ELF-1 (cell line): ENCODE measurements at regions not wholly inside any gene's neighbourhood (a gene's known extent, or its start where the extent isn't known, plus 50 kb on each side); places are given as distances from the start of the nearest gene placed in this dataset.
"Not testable (repeated sequence)": the region's sequence is repeated elsewhere in the genome, so short reads cannot be mapped to it uniquely, and the experiment has no call there.

Source experiments
- DNase-seq: peaks from one replicate; pipeline ENCODE4 v3.0.0-alpha.2; 2016; ENCODE audit warnings: low read depth, low spot score

DNA sequence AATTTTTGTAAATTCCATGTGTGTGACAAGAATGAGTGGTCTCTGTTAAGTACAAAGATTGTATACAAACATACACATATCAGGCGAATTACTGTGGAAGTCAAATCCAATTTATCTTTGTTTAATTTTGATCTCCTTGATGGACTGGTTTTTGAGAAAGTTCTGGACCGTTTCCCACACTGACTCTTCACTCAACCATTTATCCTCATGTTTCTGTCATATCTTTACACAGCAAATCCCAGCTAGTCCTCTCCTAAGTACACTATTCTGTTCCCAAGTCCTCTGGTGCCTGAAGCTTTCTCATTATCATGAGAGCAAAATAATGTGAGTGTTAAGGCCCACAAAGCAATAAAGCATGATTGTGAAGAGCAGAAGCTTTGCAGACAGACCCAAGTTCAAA, 189.9 kb downstream of the WNT5A start:
- no peak for DNase-seq

DNA sequence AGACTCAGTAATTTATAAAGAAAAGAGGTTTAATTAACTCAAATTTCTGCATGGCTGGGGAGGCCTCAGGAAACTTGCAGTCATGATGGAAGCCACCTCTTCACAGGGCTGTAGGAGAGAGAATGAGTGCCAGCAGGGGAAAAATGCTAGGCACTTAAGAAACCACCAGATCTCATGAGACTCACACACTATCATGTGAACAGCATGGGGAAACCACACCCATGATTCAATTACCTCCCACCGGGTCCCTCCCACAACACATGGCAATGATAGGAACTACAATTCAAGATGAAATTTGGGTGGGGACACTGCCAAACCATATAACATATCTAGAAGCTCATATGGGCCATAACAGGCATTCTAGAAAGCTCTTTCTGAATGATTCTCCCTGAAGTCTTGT, 190.3 kb downstream of the WNT5A start:
- no peak for DNase-seq

DNA sequence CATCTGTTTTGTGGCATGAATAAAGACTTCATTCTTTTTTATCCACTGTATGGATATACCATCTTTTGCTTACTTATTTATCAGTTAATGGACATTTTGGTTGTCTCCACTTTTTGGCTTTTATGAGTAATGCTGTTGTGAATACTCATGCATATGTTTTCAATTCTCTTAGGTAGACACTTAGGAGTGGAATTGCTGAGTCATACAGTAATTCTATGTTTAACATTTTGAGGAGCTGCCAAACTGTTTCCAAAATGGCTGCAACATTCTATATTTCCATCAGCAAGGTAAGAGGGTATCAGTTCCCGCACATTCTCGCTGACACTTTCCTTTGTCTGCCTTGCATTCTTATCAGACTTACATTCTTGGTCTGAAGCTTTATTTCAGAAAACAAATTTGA, 191.1 kb downstream of the WNT5A start:
- DNase-seq, result no peak

DNA sequence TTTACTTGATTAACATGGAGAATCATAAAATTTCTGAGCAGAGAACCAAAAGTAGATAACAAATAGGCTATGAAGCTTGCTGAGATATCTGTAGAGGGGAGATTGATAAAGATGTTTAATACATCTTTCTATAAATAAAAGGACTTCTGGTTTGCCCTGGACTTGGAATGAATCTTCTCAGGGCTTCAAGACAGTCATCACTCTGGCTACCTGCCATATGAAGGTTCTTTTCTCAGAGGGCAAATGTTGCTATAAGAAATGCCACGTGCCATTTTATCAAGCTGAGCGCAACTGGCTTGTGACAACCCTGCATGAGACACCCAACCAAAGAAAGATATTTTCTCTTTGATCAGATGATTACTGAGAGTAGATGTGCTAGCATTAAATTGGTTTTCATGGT, 192.5 kb downstream of the WNT5A start:
- DNase-seq, result no peak

DNA sequence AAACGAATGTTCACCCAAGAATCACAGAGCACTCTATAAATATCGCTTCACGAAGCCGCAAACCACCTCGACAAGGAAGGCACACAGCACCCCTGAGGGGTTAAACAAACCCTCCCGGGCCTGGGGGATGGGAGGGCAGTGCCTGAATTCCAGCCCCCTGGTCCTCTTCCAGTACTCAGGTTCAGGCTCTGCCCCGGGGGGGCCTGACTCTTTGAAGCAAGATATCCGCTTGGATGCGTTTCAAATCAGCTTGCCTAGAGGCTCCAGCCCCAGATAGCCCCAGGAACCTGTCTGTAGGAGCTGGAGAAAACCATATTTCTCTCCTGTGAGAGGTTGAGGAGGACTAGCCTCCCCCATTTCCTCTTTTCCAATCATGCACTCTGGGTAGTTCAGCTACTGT, 194.7 kb downstream of the WNT5A start:
- DNase-seq, result peak; percentile 70

DNA sequence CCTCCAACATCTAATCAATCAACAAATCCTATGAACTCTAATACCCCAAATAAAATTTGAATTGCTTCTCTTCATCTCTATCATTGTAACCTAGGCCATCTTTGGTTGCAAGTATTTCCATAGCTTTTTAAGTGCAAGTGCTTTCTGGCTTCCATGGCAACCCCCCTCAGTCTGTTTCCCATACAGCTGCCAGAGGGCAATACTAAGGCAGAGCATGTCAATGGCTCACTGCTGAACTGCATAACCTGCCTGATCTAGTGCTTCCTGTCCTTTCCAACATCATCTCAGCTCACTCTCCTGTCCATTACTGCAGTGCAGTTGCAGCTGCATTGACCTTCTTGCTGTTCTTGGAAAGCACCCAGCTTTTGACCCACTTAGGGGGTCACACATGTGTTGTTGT, 198.4 kb downstream of the WNT5A start:
- no peak for DNase-seq

DNA sequence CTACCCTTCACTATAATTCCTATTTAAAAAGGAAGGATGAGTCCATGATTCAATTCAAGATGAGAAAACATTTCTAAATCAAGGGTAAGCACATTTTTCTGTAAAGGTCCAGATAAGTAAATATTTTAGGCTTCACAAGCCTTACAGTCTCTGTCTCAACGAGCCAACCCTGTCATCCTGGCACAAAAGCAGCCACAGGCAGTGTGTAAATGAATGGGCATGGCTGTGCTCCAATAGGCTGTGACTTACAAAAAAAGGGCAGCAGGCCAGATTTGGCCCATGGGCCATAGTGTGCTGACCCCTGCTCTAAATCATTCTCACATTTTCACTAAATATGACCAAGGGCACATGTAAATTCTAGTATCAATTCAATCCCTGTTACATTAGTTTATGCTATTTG, 200.4 kb downstream of the WNT5A start:
- no peak for DNase-seq

DNA sequence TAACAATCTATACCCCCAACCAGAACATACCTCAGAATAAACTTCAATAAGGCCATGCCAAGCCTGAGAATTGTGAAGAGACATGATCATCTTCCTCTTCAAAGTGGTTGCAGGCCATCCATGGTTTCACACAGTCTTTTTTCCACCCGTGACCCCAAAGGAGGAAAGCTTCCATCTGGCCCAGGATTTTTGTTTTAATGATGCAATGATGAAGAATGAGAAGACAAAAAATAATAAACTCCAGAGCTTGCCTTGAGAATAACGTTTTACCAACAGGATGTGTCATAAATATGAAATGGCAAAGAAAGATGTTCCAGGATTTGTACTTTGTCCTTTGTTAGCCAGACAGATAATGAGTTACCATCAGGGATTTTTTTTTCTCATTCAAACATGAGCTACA, 201.9 kb downstream of the WNT5A start:
- no peak for DNase-seq

DNA sequence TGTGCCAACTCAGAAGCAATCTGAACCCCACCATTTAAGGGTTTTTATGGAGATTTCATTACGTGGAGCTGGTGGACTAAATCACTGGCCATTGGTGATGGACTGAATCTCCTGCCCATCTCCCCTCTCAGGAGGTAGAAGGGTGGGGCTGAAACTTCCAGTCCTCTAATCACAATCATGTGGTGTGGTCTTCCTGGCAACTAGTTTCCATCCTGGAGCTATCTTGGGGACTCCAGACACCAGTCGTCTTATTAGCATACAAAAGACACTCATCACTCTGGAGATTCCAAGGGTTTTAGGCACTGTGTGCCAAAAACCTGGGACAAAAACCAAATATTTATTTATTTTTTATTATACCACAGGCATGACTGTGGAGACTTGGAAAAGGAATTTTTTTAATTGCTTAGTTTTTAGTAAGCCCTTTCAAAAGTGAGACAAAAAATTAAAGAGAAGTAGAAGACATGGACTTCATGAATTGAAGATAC, 203.6 kb downstream of the WNT5A start:
- peak; percentile 15 for DNase-seq

DNA sequence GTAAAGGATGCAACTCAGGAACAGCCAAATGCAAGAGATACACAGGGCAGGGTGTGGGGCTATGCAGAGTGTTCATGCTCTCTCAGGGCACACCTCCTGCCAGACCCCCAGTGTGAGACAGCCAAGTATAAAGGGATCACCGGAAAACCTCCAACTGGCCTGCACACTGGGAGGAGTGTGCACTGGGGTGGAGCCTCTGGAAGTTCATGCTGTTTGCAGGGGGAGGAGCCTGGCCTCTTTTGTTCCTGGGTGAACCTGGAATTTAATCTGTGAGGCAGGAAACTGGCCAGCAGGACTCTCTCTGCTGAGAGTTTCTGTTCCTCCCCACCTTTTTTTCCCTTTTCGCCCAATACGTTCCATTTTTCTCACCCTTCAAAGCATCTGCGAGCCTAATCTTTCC, 204.1 kb downstream of the WNT5A start:
- peak; percentile 75 for DNase-seq

DNA sequence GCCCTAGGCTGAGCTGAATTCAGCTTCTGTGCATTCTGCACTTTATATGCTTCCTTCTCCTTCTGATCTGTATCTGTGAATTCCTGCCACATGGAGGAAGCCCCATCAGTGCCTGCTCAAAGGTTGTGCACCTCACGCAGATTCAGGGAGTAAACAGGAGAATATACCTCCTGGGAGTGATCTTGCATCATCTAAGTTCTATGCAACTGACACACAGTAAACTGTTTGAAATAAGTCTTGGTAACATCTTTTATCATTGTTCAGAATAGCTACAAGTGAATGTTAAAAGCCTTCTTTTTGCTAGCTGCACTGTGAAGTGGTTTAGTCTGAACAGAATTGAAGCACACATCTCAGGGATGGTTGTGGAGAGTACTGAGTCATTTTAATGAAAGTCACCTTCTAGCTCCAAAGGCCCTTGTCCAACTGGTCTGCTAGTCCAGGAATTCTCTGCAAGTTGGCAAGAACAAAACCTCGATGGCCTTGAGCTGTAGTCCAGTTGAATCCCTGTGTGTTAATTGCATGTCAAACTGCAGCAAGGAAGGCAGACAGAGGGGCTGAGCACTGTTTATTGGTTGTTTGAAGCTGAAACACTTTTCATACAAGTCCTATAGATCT, 215.0 kb downstream of the WNT5A start:
- DNase-seq, result no peak

DNA sequence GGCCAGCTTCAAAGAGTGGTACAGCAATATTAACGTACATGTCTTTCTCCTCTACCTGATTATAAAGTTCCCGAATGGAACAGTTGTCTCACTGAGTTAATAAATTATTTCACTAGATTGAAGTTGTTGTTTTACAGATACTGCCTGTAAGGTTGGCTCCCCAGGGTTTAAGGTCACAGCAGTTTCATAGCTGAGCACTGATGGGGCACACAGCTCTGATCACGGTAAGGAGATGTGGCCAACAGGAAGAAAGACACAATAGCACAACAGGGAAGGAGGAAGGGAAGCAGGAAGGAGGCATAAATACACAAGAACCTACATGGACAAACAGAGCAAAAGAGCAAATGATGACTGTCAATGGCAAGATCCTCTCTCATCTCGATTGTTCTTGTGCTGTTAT, 215.6 kb downstream of the WNT5A start:
- DNase-seq, result no peak

DNA sequence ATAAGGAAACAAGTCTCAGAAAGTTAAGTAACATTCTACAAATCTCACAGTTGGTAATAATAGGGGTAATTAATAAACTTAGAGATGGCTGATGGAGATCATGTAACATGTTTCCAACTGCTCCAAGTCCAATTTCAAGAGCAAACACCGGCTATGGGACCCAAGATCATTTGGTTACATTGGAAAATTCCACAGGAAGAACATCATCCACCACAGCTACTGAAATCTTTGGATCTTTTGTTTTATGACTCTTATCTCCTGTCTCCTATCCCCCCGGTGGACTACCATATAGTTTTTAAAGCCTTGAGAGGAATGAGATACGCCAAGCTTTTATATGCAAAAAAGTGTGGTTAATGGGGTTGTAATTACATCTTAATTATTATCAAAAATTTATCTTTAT, 216.1 kb downstream of the WNT5A start:
- no peak for DNase-seq

DNA sequence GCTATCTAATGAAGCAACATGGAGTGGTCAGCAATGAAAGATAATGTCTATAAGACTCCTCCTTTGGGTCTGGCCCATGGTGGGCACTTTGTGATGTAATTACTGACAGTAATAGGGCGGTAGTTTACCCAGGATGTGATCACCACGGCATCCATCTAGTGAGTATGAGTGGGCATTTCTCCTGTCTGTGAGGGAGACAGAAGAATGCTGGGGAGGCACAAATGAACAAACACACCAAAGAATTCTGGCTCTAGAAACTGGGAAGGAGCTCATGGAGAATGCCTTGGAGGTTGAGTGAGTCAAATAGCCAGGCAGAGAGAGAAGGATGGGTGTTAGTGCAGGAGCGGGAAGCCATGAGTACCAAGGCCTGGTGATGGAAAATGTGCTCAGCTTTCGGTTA, 217.5 kb downstream of the WNT5A start:
- no peak for DNase-seq

DNA sequence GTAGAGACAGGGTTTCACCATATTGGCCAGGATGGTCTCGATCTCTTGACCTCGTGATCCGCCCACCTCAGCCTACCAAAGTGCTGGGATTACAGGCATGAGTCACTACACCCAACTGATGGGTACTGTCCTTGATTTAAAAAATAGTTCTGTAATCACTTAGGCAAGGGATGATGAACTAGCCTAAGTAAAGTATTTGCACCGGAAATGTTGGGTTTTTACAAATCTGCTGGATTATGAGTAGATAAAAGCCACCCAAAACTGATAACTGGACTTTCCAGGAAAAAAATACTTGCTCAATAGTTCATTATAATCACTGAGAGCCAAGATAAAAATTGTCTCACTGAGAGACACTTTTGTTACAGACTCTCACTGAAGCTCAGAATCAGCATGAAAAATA, 218.0 kb downstream of the WNT5A start:
- no peak for DNase-seq

DNA sequence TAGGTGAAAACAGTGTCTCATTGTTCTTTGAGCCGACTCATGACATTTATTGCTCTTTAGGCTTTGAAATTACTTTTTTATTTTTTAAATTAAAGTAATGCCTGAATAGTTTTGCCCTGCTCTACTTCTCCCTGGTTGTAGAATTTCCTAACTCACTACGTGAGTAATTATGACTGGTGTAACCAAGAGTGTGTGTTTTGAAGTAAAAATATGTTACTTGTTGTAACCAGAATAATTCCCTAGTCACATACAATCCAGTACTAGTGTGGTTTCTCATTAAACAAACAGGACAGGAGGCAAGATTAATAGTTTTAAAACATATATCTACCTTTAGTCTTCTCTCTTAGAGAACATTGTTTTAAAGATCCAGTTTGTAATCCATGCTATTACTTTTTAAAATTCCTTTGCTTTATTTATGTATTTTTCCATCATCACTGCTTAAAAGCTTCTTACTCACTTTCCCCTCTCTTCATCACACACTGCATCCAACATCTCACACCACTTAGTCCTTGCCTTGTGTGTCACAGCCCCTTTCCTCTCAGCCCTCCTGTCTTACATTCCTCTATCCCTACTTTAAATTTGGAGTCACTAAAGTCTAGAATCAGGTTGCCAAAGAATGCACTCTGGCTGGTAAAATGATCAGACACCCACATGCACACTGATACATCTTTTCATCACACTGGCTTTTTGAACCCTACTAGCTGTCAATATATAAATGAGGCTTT, 219.7 kb downstream of the WNT5A start:
- DNase-seq, result no peak

DNA sequence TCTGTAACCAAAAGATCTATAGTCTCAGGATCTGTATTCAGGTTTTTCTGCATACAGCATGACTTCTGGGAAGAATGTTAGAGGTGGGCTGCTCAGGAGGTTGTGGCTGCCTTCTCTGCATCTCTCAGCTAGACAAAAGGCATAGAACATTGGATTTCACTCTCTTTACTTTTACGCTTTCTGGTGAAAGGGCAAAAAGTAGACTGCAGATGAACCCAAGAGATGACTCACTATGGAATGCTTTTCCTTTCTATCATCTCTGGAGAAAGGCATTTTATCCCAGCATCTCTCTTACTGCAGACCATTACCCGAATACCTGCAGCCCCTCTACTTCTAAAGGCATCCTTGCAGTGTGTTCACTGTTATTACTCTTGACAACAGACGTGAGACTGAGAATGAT, 222.2 kb downstream of the WNT5A start:
- DNase-seq, result no peak

DNA sequence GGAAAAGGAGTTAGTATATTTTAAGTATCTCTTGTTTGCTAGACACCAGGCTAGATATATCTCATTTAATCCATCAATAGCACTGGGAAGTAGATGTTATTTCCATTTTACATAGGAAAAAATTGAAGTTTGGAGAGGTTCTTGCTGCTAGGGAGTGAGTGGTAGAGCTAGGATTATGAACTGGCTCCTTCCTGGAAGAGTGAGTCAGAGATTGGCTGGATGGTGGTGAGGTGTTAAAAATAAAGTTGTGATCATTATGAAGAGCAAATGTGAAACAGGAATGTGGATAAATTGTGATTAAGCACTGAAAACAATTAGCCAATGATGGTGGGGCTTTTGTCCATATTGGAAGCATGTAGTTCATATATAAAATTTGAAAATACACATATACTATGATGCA, 234.2 kb downstream of the WNT5A start:
- DNase-seq, result no peak

DNA sequence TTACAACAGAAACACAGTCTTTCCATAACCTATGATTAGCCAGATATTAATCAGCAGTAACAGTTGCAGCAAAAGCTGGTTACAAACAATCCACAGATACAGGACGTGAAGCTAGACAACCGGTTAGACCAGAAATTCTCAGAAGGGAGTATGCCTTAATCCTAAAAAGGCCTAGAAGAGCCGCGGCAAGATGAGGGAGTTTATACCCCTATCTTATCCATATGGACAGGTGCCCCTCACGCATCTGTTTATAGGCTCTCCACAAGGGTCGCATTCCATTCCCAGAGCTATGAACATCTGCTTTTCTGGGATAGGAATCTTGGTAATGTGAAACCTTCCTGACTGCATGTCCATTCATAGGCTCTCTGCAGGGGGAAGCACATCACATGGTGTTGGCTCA, 237.9 kb downstream of the WNT5A start:
- DNase-seq, result not testable (repeated sequence)

DNA sequence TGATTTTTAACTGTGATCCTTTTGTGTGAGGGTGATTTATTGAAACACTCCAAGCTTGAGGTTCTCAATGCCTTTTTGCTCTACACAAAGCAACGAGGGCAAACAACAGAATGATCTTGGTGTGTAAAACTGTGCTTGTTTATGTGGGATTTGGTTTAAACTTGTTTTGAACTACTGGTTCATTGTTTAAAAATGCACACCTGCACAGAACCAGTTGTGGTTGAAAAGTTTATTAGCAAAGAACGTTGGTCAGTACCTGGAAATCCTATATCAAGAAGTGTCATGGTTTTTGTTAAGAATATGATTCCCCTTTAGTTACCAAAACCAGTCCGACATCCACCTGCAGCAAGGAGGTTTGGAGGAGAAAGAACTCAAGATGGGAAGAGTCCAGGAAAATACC, 239.4 kb downstream of the WNT5A start:
- no peak for DNase-seq

DNA sequence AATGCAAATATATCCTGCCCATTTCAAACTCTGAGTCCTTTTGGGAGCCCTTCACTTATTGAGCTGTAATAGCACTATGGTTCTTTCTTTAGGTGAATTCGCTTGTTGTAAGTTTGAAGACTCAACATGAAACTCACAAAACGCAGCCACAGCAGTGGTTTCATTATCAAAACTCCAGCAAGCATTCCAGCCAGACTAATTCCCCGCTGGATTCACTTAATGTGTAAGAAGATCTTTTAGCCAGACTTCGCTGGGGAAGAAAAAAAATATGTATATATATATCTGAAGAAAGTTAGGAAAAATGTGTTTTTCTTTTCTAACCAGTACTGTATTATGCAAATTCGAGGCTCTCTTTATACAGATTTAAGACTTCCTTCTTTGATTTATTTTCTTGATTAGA, 241.1 kb downstream of the WNT5A start:
- DNase-seq, result no peak

DNA sequence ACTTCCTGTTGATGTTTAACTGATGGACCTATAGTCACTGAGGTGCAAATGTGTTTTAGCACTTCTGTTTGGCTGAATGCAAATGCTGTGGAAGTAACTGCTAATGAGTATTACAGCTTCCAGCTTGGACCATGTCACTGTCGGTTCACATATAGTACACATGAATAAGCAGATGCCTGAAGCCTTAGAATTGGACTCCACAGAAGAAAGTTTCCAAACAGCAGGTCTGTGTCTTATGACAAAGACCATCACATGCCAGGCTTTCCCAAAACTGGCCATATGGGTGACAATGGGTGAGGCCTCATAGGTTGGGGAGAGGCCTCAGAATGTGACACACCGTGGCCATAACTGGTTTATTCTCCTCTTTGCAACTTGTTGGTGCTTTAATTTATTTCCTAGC, 241.8 kb downstream of the WNT5A start:
- no peak for DNase-seq

DNA sequence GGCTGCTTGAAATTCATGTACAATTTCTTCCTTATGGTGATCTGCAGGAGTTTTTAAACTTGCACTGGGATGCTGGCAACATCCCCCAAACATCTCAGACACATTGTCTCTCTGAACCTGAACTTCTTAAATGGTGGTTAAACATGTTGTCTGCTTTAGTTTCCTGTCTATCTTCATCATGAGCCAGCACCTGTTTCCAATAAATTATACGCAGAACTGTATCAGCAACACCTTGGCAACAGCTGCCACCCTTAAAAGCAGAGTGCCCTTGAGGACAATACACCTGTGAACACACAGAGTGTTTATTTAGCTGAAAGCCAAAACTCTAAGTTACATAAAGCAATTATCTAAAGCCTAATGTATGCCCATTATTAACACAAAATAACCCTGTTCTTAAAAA, 242.9 kb downstream of the WNT5A start:
- no peak for DNase-seq

DNA sequence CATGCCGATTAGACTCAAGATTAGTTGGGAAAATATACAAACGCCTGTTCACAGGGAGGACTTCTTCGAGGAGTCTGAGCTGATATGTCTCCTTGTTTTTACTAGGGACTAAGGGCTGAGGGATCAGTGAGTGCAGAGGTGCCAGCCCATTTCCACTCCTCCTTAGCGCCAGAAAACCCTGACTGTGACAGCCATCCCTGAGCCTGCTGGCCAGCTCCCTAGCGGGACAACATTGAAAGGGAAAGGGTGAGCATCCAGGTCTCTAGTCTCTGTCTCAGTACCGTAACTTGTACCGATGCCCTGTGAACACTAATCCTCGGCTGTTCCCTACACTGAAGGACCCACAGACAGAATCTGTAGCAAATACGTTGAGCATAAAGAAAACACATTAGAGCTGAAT, 243.4 kb downstream of the WNT5A start:
- peak; percentile 13 for DNase-seq
